Parathyroid adenoma (tissue), 2 donors: ENCODE measurements at regions not wholly inside any gene's neighbourhood (a gene's known extent, or its start where the extent isn't known, plus 50 kb on each side); places are given as distances from the start of the nearest gene placed in this dataset.
A peak's percentile ranks its signal among the peaks of the same experiment; 100 is the strongest.

ENCODE experiments used
- H2AFZ ChIP-seq: fragments of 300-600 bp; sonication (generic); one replicate; pipeline ENCODE4 v1.7.0; 2017; ENCODE audit warnings: antibody characterized with exemption, mild to moderate bottlenecking
- H3K27ac ChIP-seq: fragments of 300-600 bp; sonication (generic); one replicate; pipeline ENCODE4 v1.7.0; 2017
- H3K27me3 ChIP-seq: fragments of 300-600 bp; sonication (generic); one replicate; pipeline ENCODE4 v1.7.0; 2017; ENCODE audit warnings: low read length; ENCODE audit not compliant: control insufficient read depth, insufficient read depth
- H3K36me3 ChIP-seq: fragments of 300-600 bp; sonication (generic); one replicate; pipeline ENCODE4 v1.7.0; 2017; ENCODE audit warnings: low read length; ENCODE audit not compliant: control insufficient read depth, insufficient read depth
- H3K4me1 ChIP-seq: fragments of 300-600 bp; sonication (generic); one replicate; pipeline ENCODE4 v1.7.0; 2017; ENCODE audit warnings: control low read depth
- H3K4me2 ChIP-seq: fragments of 300-600 bp; sonication (generic); one replicate; pipeline ENCODE4 v1.7.0; 2017; ENCODE audit warnings: low read length
- H3K4me3 ChIP-seq: fragments of 300-600 bp; sonication (generic); one replicate; pipeline ENCODE4 v1.7.0; 2017; ENCODE audit warnings: low read depth, low read length
- H3K79me2 ChIP-seq: fragments of 300-600 bp; sonication (generic); one replicate; pipeline ENCODE4 v1.7.0; 2017; ENCODE audit warnings: control low read depth
- H3K9ac ChIP-seq: fragments of 300-600 bp; sonication (generic); one replicate; pipeline ENCODE4 v1.7.0; 2017; ENCODE audit warnings: mild to moderate bottlenecking
- H3K9me3 ChIP-seq: fragments of 300-600 bp; sonication (generic); one replicate; pipeline ENCODE4 v1.7.0; 2017; ENCODE audit warnings: low read length; ENCODE audit not compliant: control insufficient read depth
- TF ChIP-seq, protein P1 (sequence below): fragments of 300-600 bp; sonication (generic); IDR thresholded peaks from one replicate; pipeline ENCODE4 v1.7.0; 2017; ENCODE audit warnings: antibody characterized with exemption, mild to moderate bottlenecking
- donor health status: primary hyperparathyroidism.

DNA sequence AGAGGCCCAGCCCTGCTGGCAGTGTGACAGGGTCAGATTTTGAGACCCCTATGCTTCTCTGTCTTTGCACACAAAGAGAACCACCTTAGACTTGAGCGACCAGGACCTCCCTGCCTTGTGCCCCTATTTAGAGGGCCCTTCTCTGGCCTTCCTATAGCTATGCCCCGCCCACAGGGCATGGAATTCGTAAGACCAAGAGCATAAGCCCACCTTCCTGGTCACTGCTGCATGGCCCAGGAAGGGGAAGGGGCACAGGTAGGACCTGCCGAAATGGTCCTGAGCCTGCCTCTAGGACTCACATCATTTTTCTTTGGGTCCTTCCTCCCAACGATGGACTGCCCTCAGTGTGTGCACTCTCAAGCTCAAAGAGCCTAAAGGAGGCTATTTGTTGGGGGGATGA, 65.1 kb upstream of the SRSF6 start:
- Histone ChIP-seq H3K79me2 (no peaks in the 10 kb centered on the region), H3K27me3 (no peaks in the 10 kb centered on the region), H3K27ac (no peak overlapping the region), H2AFZ (no peak overlapping the region), H3K9me3 (no peaks in the 10 kb centered on the region), H3K4me1 (peaks cover 3% of the 10 kb centered on the region), H3K4me2 (no peak overlapping the region), H3K9ac (no peak overlapping the region), H3K4me3 (no peak overlapping the region), H3K36me3 (no peaks in the 10 kb centered on the region)
- TF ChIP-seq, protein P1, sequence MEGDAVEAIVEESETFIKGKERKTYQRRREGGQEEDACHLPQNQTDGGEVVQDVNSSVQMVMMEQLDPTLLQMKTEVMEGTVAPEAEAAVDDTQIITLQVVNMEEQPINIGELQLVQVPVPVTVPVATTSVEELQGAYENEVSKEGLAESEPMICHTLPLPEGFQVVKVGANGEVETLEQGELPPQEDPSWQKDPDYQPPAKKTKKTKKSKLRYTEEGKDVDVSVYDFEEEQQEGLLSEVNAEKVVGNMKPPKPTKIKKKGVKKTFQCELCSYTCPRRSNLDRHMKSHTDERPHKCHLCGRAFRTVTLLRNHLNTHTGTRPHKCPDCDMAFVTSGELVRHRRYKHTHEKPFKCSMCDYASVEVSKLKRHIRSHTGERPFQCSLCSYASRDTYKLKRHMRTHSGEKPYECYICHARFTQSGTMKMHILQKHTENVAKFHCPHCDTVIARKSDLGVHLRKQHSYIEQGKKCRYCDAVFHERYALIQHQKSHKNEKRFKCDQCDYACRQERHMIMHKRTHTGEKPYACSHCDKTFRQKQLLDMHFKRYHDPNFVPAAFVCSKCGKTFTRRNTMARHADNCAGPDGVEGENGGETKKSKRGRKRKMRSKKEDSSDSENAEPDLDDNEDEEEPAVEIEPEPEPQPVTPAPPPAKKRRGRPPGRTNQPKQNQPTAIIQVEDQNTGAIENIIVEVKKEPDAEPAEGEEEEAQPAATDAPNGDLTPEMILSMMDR, result no peak

DNA sequence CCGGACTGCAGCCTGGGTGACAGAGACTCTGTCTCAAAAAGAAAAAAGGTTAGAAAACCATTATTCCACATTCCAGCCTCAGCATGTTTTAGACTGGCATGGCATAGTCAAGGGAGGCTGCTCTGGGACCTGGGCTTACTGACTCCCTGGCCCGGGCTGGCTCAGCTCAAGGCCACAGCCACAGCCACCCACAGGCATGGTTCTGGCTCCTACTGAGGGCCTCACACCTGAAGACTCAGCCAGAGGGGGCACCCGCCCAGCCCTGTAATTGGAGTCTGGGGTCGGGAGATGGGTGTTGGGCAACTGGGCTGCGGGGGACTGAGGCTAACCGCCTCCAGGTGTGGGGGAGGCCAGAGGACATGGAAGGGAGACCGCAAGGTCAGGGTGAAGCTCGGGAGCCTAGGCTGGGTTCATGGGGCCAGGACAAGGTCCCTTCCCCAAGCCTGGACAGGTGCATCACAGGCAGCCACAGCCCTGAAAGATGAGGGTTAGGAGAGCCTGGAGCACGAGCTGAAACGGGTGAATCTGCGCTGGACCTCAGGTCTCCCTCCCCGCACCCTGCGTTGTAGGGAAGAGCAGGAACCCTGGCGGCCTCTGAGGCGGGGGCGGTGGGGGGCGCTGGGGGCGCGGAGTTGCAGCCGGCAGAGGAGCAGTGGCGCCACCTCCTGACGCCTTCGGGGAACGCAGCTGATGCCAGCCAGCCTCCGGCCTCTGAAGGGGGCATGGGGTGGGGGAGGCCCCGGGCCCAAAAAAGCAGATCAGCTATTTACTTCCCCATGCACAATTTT, 67.7 kb upstream of the SRSF6 start:
- Histone ChIP-seq H2AFZ (peak overlapping the region; percentile 41), H3K79me2 (no peaks in the 10 kb centered on the region), H3K27ac (no peak overlapping the region), H3K9ac (no peak overlapping the region), H3K4me2 (no peak overlapping the region), H3K9me3 (no peaks in the 10 kb centered on the region), H3K4me3 (no peak overlapping the region), H3K4me1 (peaks cover 3% of the 10 kb centered on the region), H3K27me3 (no peaks in the 10 kb centered on the region), H3K36me3 (no peaks in the 10 kb centered on the region)
- TF ChIP-seq, protein P1, result peak; percentile 44

DNA sequence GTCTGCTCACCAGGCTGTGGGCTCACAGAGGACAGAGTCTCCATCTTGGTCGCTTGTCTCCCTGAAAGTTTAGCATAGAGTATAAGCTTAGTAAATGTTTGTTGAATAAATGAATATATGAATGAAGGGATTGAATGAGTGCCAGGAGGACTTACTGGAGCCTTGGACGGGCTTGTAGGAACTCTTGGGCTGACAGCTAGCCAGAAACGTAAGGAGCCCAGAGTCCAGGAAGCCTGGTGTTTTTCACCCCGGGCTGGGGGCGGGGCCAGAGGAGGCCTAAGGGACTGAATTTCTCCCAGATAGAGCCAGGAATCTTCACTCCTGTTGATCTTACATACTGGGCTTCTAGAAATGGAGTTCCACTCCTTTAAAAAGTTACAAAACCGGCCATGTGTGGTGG, 68.5 kb upstream of the SRSF6 start:
- H3K27me3 ChIP-seq, result no peaks in the 10 kb centered on the region
- no peak overlapping the region for H3K9ac ChIP-seq
- H3K4me3 ChIP-seq, result no peak overlapping the region
- no peaks in the 10 kb centered on the region for H3K9me3 ChIP-seq
- no peaks in the 10 kb centered on the region for H3K36me3 ChIP-seq
- TF ChIP-seq, protein P1, result no peak
- peaks cover 6% of the 10 kb centered on the region for H3K4me1 ChIP-seq
- peak overlapping the region; percentile 41 for H2AFZ ChIP-seq
- no peak overlapping the region for H3K4me2 ChIP-seq
- H3K27ac ChIP-seq, result no peak overlapping the region
- H3K79me2 ChIP-seq, result no peaks in the 10 kb centered on the region

DNA sequence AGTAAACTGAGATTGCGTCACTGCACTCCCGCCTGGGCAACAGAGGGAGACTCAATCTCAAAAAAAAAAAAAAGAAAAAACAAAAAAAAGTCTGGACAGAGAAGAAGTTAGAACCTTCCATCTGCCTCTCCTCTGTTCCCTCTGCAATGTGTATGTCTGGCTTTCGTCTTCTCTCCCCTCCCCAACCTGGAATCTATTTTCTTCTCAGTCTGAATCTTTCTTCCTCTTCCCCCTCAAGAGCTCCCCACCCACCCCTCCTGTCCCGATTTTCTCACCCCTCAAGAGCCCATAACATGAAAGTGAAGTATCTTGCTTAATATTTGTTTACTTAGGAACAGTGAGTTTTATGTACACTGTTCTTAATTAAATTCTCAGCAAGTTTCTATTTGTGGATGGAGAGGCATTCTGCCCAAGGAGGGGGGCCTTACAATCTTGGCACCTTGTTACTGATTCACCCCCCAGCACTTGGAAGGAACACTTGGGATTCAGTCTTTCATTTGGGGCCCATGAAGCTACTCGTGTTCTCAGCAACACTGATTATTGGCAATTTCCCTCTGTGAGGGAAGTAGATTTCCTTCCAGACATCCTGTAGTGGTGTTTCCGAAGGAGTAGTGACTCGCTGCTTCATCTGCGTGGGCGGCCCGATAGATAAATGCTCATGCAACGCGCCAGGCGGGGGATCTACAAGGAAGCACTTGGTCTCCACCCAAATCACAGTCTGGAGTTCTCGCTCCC, 69.3 kb upstream of the SRSF6 start:
- Histone ChIP-seq H3K36me3 (no peaks in the 10 kb centered on the region), H3K4me3 (no peak overlapping the region), H3K79me2 (no peaks in the 10 kb centered on the region), H3K4me1 (peaks cover 13% of the 10 kb centered on the region), H3K4me2 (no peak overlapping the region), H3K9me3 (no peaks in the 10 kb centered on the region), H3K9ac (no peak overlapping the region), H2AFZ (no peak overlapping the region), H3K27ac (no peak overlapping the region), H3K27me3 (no peaks in the 10 kb centered on the region)
- TF ChIP-seq, protein P1, result no peak
